ENCODE measurements at regions not wholly inside any gene's neighbourhood (a gene's known extent, or its start where the extent isn't known, plus 50 kb on each side); places are given as distances from the start of the nearest gene placed in this dataset.

GRCh38 chr9:73370053-73370452 is 218.4 kb downstream of the ANXA1 start:
- no peak overlapping the region for H3K4me3 ChIP-seq (ENCODE audit: low read depth, low read length)
- no peak for DNase-seq (ENCODE audit: low read depth)
- TF ChIP-seq, protein P1, sequence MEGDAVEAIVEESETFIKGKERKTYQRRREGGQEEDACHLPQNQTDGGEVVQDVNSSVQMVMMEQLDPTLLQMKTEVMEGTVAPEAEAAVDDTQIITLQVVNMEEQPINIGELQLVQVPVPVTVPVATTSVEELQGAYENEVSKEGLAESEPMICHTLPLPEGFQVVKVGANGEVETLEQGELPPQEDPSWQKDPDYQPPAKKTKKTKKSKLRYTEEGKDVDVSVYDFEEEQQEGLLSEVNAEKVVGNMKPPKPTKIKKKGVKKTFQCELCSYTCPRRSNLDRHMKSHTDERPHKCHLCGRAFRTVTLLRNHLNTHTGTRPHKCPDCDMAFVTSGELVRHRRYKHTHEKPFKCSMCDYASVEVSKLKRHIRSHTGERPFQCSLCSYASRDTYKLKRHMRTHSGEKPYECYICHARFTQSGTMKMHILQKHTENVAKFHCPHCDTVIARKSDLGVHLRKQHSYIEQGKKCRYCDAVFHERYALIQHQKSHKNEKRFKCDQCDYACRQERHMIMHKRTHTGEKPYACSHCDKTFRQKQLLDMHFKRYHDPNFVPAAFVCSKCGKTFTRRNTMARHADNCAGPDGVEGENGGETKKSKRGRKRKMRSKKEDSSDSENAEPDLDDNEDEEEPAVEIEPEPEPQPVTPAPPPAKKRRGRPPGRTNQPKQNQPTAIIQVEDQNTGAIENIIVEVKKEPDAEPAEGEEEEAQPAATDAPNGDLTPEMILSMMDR (conservative IDR thresholded peaks at IDR 0.05; ENCODE audit: low read depth, low read length), result no peak

DNA sequence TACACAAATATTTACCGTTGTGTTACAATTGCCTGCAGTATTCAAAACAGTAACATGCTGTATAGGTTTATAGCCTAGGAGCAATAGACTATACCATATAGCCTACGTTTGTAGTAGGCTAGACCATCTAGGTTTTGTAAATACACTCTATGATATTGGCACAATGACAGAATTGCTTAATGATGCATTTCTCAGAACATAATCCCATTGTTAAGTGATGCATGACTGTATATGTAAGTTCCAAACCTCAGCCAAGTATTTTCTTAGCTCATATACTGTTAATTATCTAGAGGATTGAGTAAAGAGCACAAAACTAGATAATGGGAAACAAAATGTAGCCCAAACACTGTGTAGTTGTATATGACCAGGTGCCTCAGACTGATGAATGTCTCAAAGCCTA is 220.1 kb downstream of the ANXA1 start:
- TF ChIP-seq, protein P1 (conservative IDR thresholded peaks at IDR 0.05; ENCODE audit: low read depth, low read length), result no peak
- no peak overlapping the region for H3K4me3 ChIP-seq (ENCODE audit: low read depth, low read length)
- peak; percentile 5 for DNase-seq (ENCODE audit: low read depth)

- H3K4me3 ChIP-seq (ENCODE audit: low read depth, low read length), result no peak overlapping the region
- no peak for DNase-seq (ENCODE audit: low read depth)
- TF ChIP-seq, protein P1 (conservative IDR thresholded peaks at IDR 0.05; ENCODE audit: low read depth, low read length), result no peak
Observed at GRCh38 chr9:73380411-73380810, 228.7 kb downstream of the ANXA1 start.

GRCh38 chr9:73402081-73403028 is 250.7 kb downstream of the ANXA1 start:
- TF ChIP-seq, protein P1 (conservative IDR thresholded peaks at IDR 0.05; ENCODE audit: low read depth, low read length), result no peak
- no peak for DNase-seq (ENCODE audit: low read depth)
- H3K4me3 ChIP-seq (ENCODE audit: low read depth, low read length), result no peak overlapping the region

- no peak overlapping the region for H3K4me3 ChIP-seq (ENCODE audit: low read depth, low read length)
- peak; percentile 3 for DNase-seq (ENCODE audit: low read depth)
- TF ChIP-seq, protein P1 (conservative IDR thresholded peaks at IDR 0.05; ENCODE audit: low read depth, low read length), result no peak
Observed at GRCh38 chr9:73411494-73411893, 259.8 kb downstream of the ANXA1 start.

- H3K4me3 ChIP-seq (ENCODE audit: low read depth, low read length), result no peak overlapping the region
- TF ChIP-seq, protein P1 (conservative IDR thresholded peaks at IDR 0.05; ENCODE audit: low read depth, low read length), result no peak
- no peak for DNase-seq (ENCODE audit: low read depth)
Observed at GRCh38 chr9:73412874-73413273, 261.2 kb downstream of the ANXA1 start.

- TF ChIP-seq, protein P1 (conservative IDR thresholded peaks at IDR 0.05; ENCODE audit: low read depth, low read length), result no peak
- no peak overlapping the region for H3K4me3 ChIP-seq (ENCODE audit: low read depth, low read length)
- DNase-seq (ENCODE audit: low read depth), result no peak
Observed at GRCh38 chr9:73423891-73424290, 272.2 kb downstream of the ANXA1 start.
